ENCODE measurements at regions not wholly inside any gene's neighbourhood (a gene's known extent, or its start where the extent isn't known, plus 50 kb on each side); places are given as distances from the start of the nearest gene placed in this dataset.
"Not testable (repeated sequence)": the region's sequence is repeated elsewhere in the genome, so short reads cannot be mapped to it uniquely, and the experiment has no call there.

GRCh38 chr4:42205541-42205940 is 53.1 kb upstream of the BEND4 start:
- no peak for DNase-seq

DNA sequence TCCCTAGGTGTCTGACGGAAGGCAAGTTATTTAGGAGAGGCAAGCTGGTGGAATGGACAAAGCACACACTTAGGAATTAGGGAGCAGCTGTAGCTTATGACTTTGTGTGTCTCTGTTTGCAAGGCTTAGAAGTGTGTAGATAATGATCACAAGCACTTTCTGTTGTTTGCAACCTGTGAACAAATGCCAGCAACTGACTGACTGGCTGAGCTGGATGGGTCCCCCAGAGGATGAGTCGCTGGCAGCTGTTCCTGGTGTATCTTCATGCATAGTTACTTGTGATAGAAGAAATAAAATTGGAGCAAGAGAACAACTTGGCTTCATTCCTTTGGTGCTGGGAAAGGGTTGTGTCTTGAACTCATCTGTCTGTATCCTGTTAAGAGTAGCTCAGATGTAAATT is 64.2 kb upstream of the BEND4 start:
- no peak for DNase-seq

GRCh38 chr4:42225286-42225685 is 72.8 kb upstream of the BEND4 start:
- DNase-seq: no peak

GRCh38 chr4:42234817-42235216 is 82.4 kb upstream of the BEND4 start:
- DNase-seq: no peak

DNA sequence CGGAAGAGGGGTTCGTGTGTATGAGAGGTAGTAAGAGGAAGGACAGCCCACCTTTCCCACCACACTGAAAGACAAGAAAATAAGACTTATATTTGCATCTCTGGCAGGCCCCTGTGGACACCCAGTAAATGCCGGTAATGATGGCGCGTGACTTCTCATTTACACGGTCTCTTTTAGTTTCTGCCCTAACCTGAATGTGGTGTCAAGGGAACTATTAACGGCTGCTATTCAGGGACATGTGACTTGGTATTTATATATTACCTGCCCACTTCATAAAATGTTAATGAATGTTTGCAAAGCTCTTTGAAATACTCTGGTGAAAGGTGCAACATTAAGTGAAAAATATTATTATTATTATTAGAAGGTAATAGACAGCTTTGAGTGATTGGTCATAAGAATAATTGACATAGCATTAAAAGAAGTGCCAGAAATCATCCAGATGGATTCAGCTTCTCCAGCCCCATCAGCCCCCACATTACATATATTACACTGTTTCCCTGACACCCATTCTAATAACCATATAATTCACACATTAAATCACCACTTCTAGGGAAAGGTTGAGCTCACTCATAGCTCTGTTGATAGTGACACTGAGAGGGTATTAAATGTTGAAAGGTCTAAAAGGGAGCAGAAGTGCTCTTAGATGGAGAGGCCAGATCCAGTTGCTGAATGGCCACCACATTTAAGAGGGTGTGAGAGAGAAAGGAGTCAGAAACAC is 83.0 kb upstream of the BEND4 start:
- no peak for DNase-seq

- no peak for DNase-seq
These were observed 84.6 kb upstream of the BEND4 start for GRCh38 chr4:42237010-42237409.

DNA sequence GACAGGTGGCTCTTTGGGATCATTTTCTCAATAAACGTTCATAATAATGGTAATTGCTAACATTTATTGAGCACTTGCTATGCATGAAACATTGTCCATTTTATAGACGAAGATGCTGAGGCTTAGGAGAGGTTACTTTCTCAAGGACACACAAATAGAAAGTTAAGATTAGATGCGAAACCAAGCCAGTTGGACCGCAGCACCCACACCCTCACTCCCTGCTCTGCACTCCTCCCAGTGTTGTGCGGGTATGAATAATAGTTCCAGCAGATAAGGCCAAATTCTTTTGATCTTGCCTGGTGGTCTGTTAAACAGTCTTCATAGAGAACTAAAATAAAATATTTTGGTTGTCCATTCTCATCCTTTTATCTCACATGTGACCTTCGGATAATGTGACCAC is 85.0 kb upstream of the BEND4 start:
- DNase-seq: no peak

- DNase-seq: no peak
These were observed 96.5 kb upstream of the BEND4 start for GRCh38 chr4:42248972-42249371.

DNA sequence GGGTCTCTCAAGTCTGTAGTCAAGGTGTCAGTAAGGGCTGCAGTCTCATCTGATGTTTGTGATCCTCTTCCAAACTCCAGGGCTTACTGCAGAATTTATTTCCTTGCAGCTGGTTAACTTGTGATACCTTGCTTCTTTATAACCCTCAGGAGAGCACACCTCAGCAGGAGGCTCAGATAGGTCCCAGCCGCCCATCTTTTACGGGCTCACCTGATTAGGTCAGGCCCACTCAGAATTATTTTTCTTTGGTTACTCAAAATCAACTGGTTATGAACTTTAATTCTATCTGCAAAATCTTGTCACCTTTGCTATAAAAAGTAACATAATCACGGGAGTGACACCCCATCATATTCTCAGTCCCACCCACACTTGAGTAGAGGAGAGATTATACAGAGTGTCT is 99.9 kb upstream of the BEND4 start:
- DNase-seq: no peak

DNA sequence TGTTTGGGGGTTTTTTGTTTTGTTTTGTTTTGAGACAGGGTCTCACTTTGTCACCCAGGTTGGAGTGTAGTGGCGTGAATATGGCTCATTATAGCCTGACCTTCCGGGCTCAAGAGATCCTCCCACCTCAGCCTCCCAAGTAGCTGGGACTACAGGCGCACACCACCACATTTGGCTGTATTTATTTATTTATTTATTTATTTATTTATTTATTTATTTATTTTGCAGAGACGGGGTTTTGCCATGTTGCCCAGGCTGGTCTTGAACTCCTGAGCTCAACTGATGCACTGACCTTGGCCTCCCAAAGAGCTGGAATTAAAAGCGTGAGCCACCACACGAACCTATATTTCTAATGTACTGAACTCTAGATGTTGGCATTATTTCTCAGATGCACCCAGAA is 105.2 kb upstream of the BEND4 start:
- not testable (repeated sequence) for DNase-seq

GRCh38 chr4:42262701-42263490 is 110.4 kb upstream of the BEND4 start:
- no peak for DNase-seq

DNA sequence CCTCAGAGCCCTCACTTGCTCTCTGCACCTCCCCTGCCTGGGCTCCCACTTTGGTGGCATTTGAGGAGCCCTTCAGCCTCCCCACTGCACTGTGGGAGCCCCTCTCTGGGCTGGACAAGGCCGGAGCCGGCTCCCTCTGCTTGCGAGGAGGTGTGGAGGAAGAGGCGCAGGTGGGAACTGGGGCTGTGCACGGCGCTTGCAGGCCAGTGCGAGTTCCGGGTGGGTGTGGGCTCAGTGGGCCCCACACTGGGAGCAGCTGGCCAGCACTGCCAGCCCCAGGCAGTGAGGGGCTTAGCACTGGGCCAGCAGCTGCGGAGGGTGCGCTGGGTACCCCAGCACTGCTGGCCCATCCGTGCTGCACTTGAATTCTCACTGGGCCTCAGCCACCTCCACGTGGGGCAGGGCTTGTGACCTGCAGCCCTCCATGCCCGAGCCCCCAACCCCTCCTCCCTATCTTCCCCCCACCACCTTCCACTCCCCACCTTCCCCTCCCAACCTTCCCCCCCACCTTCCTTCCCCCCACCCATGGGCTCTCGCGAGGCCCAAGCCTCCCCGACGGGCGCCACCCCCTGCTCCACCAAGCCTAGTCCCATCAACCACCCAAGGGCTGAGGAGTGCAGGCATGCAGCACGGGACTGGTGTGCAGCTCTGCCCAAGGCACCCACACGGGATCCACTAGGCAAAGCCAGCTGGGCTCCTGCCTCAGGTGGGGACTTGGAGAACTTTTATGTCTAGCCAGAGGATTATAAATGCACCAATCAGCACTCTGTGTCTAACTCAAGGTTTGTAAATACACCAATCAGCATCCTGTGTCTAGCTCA is 113.5 kb upstream of the BEND4 start:
- DNase-seq: no peak

- DNase-seq: no peak
These were observed 115.3 kb upstream of the BEND4 start for GRCh38 chr4:42267724-42268123.

GRCh38 chr4:42268824-42269223 is 116.4 kb upstream of the BEND4 start:
- DNase-seq: no peak

- no peak for DNase-seq
These were observed 118.6 kb upstream of the BEND4 start for GRCh38 chr4:42271096-42271495.

GRCh38 chr4:42277291-42277690 is 120.0 kb upstream of the SHISA3 start:
- no peak for DNase-seq

- no peak for DNase-seq
These were observed 118.5 kb upstream of the SHISA3 start for GRCh38 chr4:42278709-42279324.

- DNase-seq: no peak
These were observed 116.8 kb upstream of the SHISA3 start for GRCh38 chr4:42280327-42281095.

DNA sequence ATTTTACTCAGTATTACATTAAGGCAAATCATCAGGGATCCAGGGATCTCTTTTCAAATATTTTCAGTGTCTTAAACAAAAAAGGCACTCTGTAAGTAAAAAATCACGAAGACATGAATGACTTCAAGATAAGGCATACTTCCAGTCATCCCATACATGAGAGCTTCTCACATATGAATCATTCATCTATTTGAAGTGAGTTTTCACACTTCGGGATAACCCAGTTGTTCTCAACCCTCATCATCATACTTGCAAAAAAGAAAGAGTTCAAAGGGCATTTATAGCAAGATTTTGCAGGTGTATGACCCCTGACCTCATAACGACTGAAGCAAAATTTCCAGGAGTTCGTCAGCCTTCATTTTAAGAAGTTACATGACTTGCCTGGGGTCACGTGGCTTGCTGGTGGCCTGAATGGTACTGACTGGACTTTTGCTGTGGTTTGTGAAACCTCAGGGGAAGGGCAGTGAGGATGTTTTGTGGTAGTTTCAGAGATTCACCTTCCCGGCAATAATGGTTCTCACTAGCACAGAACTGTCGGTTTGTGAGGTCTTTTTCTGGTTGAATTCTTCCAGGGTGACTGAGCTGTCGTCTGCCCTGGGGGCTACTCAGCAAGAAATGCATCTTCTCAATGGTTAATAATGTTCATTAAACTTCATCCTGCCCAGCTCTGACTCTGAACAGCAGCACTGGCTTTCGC is 115.8 kb upstream of the SHISA3 start:
- DNase-seq: no peak

DNA sequence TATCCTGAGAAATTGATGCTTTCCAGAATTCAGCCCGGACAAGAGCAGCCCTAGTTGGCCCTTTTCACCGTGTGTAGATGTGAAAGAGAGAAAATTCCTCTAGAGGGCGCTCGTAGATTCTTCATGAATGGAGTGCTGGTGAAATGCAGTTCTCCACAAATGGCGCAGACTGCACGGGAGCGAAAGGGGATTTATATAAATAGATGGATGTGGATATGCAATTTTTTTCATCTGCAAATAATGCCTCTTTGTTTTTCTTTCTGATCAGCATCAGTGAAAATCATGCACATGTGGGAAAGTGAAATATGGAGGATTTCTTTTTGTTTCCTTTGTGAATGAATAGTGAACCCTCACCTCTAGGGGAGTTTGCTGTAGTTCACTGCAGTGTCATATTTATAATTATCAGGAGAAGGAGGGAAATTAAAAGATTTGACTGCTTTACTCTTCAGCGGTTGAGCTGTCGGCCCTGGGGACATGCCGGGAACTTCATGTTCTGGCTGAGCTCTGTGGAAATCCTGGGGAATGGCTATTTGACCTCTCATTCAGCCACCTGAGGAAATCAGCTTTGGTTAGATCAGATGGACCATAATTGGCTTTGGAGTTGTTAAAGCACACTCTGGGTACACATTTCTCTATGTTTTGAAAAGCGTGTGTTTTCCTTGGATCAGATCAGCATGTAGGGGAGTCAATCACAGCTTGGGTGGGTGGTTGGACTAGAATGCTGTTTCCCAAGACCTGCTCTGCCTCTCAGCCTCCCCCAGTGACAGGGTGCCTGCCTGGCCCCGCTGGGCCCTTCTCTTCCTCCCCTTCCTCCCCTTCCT is 115.0 kb upstream of the SHISA3 start:
- DNase-seq: peak; percentile 50

GRCh38 chr4:42284030-42284429 is 113.3 kb upstream of the SHISA3 start:
- DNase-seq: no peak
